ENCODE measurements at regions not wholly inside any gene's neighbourhood (a gene's known extent, or its start where the extent isn't known, plus 50 kb on each side); places are given as distances from the start of the nearest gene placed in this dataset.

DNA sequence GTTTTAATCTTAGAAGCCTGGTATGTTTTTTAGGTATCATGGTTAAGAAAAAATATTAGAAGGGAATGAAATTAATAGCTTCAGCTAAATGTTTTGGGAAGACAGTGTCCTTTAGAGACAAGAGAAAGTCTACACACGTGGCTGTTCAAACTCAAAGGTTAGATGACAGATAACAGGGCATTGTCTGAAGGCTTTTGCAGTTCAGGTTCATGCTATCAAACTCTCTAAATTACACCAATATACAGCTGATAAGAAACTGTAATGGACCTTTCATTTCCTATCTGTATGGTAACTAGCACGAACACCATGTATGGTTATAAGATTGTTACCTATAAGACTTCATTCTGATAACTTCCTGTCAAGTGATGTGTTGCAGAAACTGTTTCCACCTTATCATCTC lies 240.6 kb upstream of the MEF2C start:
- DNase-seq (ENCODE audit: low spot score): no peak
- TF ChIP-seq, protein P1, sequence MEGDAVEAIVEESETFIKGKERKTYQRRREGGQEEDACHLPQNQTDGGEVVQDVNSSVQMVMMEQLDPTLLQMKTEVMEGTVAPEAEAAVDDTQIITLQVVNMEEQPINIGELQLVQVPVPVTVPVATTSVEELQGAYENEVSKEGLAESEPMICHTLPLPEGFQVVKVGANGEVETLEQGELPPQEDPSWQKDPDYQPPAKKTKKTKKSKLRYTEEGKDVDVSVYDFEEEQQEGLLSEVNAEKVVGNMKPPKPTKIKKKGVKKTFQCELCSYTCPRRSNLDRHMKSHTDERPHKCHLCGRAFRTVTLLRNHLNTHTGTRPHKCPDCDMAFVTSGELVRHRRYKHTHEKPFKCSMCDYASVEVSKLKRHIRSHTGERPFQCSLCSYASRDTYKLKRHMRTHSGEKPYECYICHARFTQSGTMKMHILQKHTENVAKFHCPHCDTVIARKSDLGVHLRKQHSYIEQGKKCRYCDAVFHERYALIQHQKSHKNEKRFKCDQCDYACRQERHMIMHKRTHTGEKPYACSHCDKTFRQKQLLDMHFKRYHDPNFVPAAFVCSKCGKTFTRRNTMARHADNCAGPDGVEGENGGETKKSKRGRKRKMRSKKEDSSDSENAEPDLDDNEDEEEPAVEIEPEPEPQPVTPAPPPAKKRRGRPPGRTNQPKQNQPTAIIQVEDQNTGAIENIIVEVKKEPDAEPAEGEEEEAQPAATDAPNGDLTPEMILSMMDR (IDR thresholded peaks at IDR 0.05): no peak
- H3K4me3 ChIP-seq: no peak overlapping the region
- H3K27ac ChIP-seq: no peak overlapping the region

GRCh38 chr5:89120719-89121118 lies 237.7 kb upstream of the MEF2C start:
- DNase-seq (ENCODE audit: low spot score): no peak
- Histone ChIP-seq H3K27ac (no peak overlapping the region), H3K4me3 (no peak overlapping the region)
- TF ChIP-seq, protein P1 (IDR thresholded peaks at IDR 0.05): no peak

DNA sequence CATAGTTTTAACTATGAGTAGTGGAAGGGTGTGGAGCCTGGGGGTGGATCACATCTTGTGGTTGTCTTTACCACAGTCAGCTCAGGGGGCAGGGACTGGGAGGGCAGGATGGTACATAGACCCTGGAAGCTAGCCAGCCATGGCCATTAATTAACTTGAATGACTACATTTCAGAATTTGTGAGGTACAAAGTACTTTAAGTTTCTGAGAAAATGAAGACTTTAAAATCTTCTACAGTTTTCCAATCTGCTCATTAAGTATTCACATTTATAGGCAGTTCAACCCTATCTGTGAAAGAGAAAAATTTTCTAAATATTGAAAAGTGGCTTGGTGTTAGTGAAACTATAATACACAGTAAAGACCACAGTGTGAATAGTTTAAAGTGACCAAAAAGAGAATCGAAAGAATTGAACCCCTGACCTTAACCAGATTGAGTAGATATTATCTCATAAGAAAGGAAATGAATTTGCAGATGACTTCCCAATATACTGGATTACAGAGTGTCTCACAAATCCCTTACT lies 234.2 kb upstream of the MEF2C start:
- no peak for DNase-seq (ENCODE audit: low spot score)
- no peak overlapping the region for H3K4me3 ChIP-seq
- H3K27ac ChIP-seq: no peak overlapping the region
- TF ChIP-seq, protein P1 (IDR thresholded peaks at IDR 0.05): no peak

DNA sequence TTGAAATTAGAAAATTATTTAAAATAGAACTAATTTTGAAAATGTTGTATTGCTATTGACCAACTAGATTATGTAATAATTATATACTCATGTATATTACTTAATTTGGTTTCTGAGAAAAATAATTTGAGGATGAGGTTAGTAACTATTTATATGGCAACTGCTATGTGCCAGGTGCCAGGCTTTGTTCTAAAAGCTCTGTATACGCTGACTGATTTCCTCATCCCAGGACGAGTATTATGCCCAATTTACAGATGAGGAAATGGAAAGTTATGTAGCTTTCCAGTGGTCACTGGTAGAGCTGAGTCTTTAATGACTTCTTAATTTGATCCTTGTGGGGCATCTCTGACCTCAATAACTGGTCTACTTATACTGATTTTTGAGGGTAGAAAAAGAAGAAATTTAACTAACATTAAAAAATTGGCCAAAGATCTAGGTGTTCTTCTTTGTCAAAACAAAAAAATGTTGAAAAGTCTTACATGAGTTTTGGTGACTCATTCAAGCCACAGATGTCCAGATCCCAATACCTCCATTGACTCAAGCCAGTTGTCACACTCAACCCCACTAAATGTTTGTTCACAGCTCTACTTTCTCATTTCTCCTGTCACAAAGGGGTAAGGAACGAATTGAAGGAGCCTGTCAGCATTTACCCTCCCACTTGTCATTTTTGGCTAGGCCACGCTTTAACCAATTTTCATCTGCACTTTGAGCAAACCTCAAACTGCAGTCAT lies 228.1 kb upstream of the MEF2C start:
- no peak overlapping the region for H3K27ac ChIP-seq
- TF ChIP-seq, protein P1 (IDR thresholded peaks at IDR 0.05): no peak
- DNase-seq (ENCODE audit: low spot score): no peak

GRCh38 chr5:89106480-89106879 lies 223.5 kb upstream of the MEF2C start:
- TF ChIP-seq, protein P1 (IDR thresholded peaks at IDR 0.05): no peak
- no peak overlapping the region for H3K27ac ChIP-seq
- DNase-seq (ENCODE audit: low spot score): no peak
- no peak overlapping the region for H3K4me3 ChIP-seq

More for the DNA sequence above, 228.1 kb upstream of the MEF2C start:
- no peak overlapping the region for H3K4me3 ChIP-seq

GRCh38 chr5:89105836-89106235 lies 222.9 kb upstream of the MEF2C start:
- no peak overlapping the region for H3K4me3 ChIP-seq
- TF ChIP-seq, protein P1 (IDR thresholded peaks at IDR 0.05): no peak
- no peak overlapping the region for H3K27ac ChIP-seq
- no peak for DNase-seq (ENCODE audit: low spot score)

GRCh38 chr5:89105171-89105695 lies 222.2 kb upstream of the MEF2C start:
- no peak overlapping the region for H3K4me3 ChIP-seq
- H3K27ac ChIP-seq: no peak overlapping the region
- TF ChIP-seq, protein P1 (IDR thresholded peaks at IDR 0.05): no peak
- no peak for DNase-seq (ENCODE audit: low spot score)
